Spleen (tissue), 7 donors: ENCODE measurements at regions not wholly inside any gene's neighbourhood (a gene's known extent, or its start where the extent isn't known, plus 50 kb on each side); places are given as distances from the start of the nearest gene placed in this dataset.

Experiments
- CTCF ChIP-seq, 11 experiments: fragments of 200-600 bp in 7 of 11; fragments of 450-650 bp in 4 of 11; sonication (generic) in 4 of 11; IDR thresholded peaks in 8 of 11; conservative IDR thresholded peaks in 3 of 11; 1 replicate in 7 of 11; 2 replicates in 4 of 11; pipeline versions ENCODE4 v1.4.0 to v1.8.0; 2016 to 2021; ENCODE audit warnings: antibody characterized with exemption in 11 of 11, inconsistent platforms in 4 of 11, mild to moderate bottlenecking in 1 of 11
- POLR2A ChIP-seq, 3 donors: fragments of 450-650 bp; IDR thresholded peaks; one replicate each; pipeline ENCODE4 v1.5.1; 2017; ENCODE audit warnings: antibody characterized with exemption in 3 of 3, mild to moderate bottlenecking in 1 of 3
- POLR2AphosphoS5 ChIP-seq, 3 donors: sonication (generic); formaldehyde crosslinking; IDR thresholded peaks; one replicate each; pipeline ENCODE4 v1.5.1; 2017; ENCODE audit warnings: antibody characterized with exemption in 3 of 3
- donor health status: DM: no; HTN: no; CAD: no; lungs with moderate emphysema.
- donor health status: DM: no; HTN: no; CAD: no.
- donor health status: DM: no; HTN: no; CAD: no.

- TF ChIP-seq CTCF (IDR thresholded peaks at IDR 0.05 in 8 of 11, conservative IDR thresholded peaks at IDR 0.05 in 3 of 11) (no peak), POLR2A (IDR thresholded peaks at IDR 0.05) (no peak), POLR2AphosphoS5 (IDR thresholded peaks at IDR 0.05) (no peak)
Measured at GRCh38 chr10:113389969-113390368, 162.9 kb upstream of the HABP2 start.
